WTC11 (cell line): ENCODE measurements at regions not wholly inside any gene's neighbourhood (a gene's known extent, or its start where the extent isn't known, plus 50 kb on each side); places are given as distances from the start of the nearest gene placed in this dataset.

Source experiments
- CREM ChIP-seq: sonication (generic); formaldehyde crosslinking; IDR thresholded peaks from 2 replicates; pipeline ENCODE4 v1.8.1; 2022; ENCODE audit warnings: mild to moderate bottlenecking, missing genetic modification reagents, moderate library complexity
- CTCF ChIP-seq: fragments of 200-600 bp; IDR thresholded peaks from 2 replicates; pipeline ENCODE4 v1.8.0; 2022; ENCODE audit warnings: antibody characterized with exemption
- FOXJ3 ChIP-seq: sonication (generic); formaldehyde crosslinking; IDR thresholded peaks from 2 replicates; pipeline ENCODE4 v1.9.0; 2021; ENCODE audit warnings: missing genetic modification reagents, mild to moderate bottlenecking, borderline replicate concordance
- FOXK1 ChIP-seq: sonication (generic); formaldehyde crosslinking; IDR thresholded peaks from 2 replicates; pipeline ENCODE4 v1.8.0; 2022; ENCODE audit warnings: mild to moderate bottlenecking, moderate library complexity, missing genetic modification reagents
- JUN ChIP-seq: sonication (generic); formaldehyde crosslinking; IDR thresholded peaks from 2 replicates; pipeline ENCODE4 v1.8.0; 2023; ENCODE audit warnings: mild to moderate bottlenecking, missing genetic modification reagents
- NR2C2 ChIP-seq: sonication (generic); formaldehyde crosslinking; IDR thresholded peaks from 2 replicates; pipeline ENCODE4 v1.8.0; 2022; ENCODE audit warnings: mild to moderate bottlenecking, missing genetic modification reagents
- PREB ChIP-seq: sonication (generic); formaldehyde crosslinking; IDR thresholded peaks from 2 replicates; pipeline ENCODE4 v1.8.1; 2022; ENCODE audit warnings: mild to moderate bottlenecking, missing genetic modification reagents, moderate library complexity, borderline replicate concordance
- TF ChIP-seq, protein P1 (sequence below): sonication (generic); formaldehyde crosslinking; IDR thresholded peaks from 2 replicates; pipeline ENCODE4 v1.8.1; 2023; ENCODE audit warnings: mild to moderate bottlenecking, missing genetic modification reagents, moderate library complexity

- TF ChIP-seq FOXJ3 (CRISPR knock-in tag) (no peak), CTCF (no peak), JUN (CRISPR knock-in tag) (no peak), CREM (CRISPR knock-in tag) (no peak), PREB (CRISPR knock-in tag) (no peak), NR2C2 (CRISPR knock-in tag) (no peak), FOXK1 (CRISPR knock-in tag) (no peak)
- TF ChIP-seq, protein P1, sequence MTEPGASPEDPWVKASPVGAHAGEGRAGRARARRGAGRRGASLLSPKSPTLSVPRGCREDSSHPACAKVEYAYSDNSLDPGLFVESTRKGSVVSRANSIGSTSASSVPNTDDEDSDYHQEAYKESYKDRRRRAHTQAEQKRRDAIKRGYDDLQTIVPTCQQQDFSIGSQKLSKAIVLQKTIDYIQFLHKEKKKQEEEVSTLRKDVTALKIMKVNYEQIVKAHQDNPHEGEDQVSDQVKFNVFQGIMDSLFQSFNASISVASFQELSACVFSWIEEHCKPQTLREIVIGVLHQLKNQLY = no peak
These were observed 72.4 kb upstream of the CXCL14 start for GRCh38 chr5:135651156-135651555.
